ENCODE measurements at regions not wholly inside any gene's neighbourhood (a gene's known extent, or its start where the extent isn't known, plus 50 kb on each side); places are given as distances from the start of the nearest gene placed in this dataset.

DNA sequence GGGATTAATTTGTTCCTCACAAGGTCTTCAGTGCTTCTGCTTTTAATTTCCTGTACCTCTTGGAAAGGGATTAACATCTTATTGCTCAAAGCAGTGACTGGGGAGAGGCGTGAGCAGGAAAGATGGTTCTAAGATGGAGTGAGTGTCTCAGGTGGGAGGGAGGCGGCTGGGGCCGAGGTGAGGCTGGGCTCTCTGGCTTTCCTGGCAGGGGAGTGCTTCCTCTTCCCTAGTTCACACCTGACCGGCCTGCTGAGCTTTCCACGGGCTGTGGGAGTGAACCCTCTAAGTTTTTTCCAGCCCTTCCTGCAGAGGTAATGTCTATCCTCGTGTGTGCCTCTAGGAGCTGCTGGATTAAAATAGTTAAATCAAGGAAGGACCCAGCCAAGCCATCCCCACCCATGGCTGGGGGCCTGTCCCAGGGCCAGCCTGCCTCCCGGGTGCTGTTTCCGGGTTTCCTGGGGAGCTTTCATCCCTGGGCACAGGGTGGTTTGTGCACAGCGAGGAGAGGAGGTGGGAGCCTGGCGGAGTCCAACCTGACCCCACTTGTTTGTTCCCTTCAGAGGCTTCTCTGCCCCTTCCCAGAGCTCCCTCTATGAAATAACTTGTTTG is 179.1 kb downstream of the TFAP2C start:
- Histone ChIP-seq H3K4me1 (ENCODE audit: control insufficient read depth in 1 of 2, insufficient read depth in 1 of 2, low read depth in 1 of 2, low read length in 1 of 2) (no peaks in the 10 kb centered on the region), H3K9me3 (no peaks in the 10 kb centered on the region), H3K4me3 (ENCODE audit: low read depth in 1 of 2, low read length in 1 of 2) (no peak overlapping the region), H3K36me3 (no peaks in the 10 kb centered on the region), H3K27me3 (peaks cover 43% of the 10 kb centered on the region), H3K27ac (no peak overlapping the region)
- TF ChIP-seq CTCF (IDR thresholded peaks at IDR 0.05) = no peak

- H3K27me3 ChIP-seq = peaks cover 43% of the 10 kb centered on the region
- no peak for TF ChIP-seq CTCF (IDR thresholded peaks at IDR 0.05)
- H3K4me1 ChIP-seq (ENCODE audit: control insufficient read depth in 1 of 2, insufficient read depth in 1 of 2, low read depth in 1 of 2, low read length in 1 of 2) = no peaks in the 10 kb centered on the region
- H3K27ac ChIP-seq = no peak overlapping the region
- H3K9me3 ChIP-seq = no peaks in the 10 kb centered on the region
- no peak overlapping the region for H3K4me3 ChIP-seq (ENCODE audit: low read depth in 1 of 2, low read length in 1 of 2)
- no peaks in the 10 kb centered on the region for H3K36me3 ChIP-seq
These were observed 179.6 kb downstream of the TFAP2C start for GRCh38 chr20:56808732-56809131.

DNA sequence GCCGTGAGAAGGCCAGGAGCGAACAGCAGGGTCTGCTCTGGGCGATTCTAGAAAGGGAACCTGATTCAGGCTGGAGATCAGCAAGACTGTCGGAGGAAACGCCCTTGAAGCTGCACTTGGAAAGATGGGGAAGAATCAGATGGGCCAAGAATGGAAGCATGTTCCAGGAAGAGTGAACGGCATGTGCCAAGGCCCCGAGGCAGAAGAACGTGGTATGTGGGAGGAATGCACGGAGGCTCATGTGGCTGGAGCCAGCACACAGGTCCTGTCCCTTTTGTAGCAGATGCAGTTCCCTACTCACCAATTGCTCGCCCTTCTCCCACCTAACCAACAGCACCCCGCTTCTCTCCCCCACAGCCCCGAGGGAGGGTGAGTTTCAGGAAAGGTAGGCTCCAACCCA is 180.6 kb downstream of the TFAP2C start:
- H3K27me3 ChIP-seq = peaks cover 40% of the 10 kb centered on the region
- no peak overlapping the region for H3K4me3 ChIP-seq (ENCODE audit: low read depth in 1 of 2, low read length in 1 of 2)
- H3K36me3 ChIP-seq = no peaks in the 10 kb centered on the region
- no peak overlapping the region for H3K27ac ChIP-seq
- no peak for TF ChIP-seq CTCF (IDR thresholded peaks at IDR 0.05)
- no peaks in the 10 kb centered on the region for H3K9me3 ChIP-seq
- H3K4me1 ChIP-seq (ENCODE audit: control insufficient read depth in 1 of 2, insufficient read depth in 1 of 2, low read depth in 1 of 2, low read length in 1 of 2) = no peaks in the 10 kb centered on the region

- no peak for TF ChIP-seq CTCF (IDR thresholded peaks at IDR 0.05)
- H3K36me3 ChIP-seq = no peaks in the 10 kb centered on the region
- no peak overlapping the region for H3K4me3 ChIP-seq (ENCODE audit: low read depth in 1 of 2, low read length in 1 of 2)
- H3K4me1 ChIP-seq (ENCODE audit: control insufficient read depth in 1 of 2, insufficient read depth in 1 of 2, low read depth in 1 of 2, low read length in 1 of 2) = no peaks in the 10 kb centered on the region
- H3K27me3 ChIP-seq = peaks cover 35% of the 10 kb centered on the region
- H3K9me3 ChIP-seq = no peaks in the 10 kb centered on the region
- H3K27ac ChIP-seq = no peak overlapping the region
These were observed 181.0 kb downstream of the TFAP2C start for GRCh38 chr20:56810141-56810540.

GRCh38 chr20:56815796-56816195 is 186.7 kb downstream of the TFAP2C start:
- H3K27ac ChIP-seq = no peak overlapping the region
- H3K36me3 ChIP-seq = no peaks in the 10 kb centered on the region
- H3K27me3 ChIP-seq = no peaks in the 10 kb centered on the region
- no peak overlapping the region for H3K4me3 ChIP-seq (ENCODE audit: low read depth in 1 of 2, low read length in 1 of 2)
- TF ChIP-seq CTCF (IDR thresholded peaks at IDR 0.05) = no peak
- no peaks in the 10 kb centered on the region for H3K9me3 ChIP-seq
- H3K4me1 ChIP-seq (ENCODE audit: control insufficient read depth in 1 of 2, insufficient read depth in 1 of 2, low read depth in 1 of 2, low read length in 1 of 2) = no peaks in the 10 kb centered on the region

GRCh38 chr20:56816349-56816748 is 187.2 kb downstream of the TFAP2C start:
- TF ChIP-seq CTCF (IDR thresholded peaks at IDR 0.05) = no peak
- Histone ChIP-seq H3K4me3 (ENCODE audit: low read depth in 1 of 2, low read length in 1 of 2) (no peak overlapping the region), H3K36me3 (no peaks in the 10 kb centered on the region), H3K9me3 (no peaks in the 10 kb centered on the region), H3K27me3 (no peaks in the 10 kb centered on the region), H3K27ac (no peak overlapping the region), H3K4me1 (ENCODE audit: control insufficient read depth in 1 of 2, insufficient read depth in 1 of 2, low read depth in 1 of 2, low read length in 1 of 2) (no peaks in the 10 kb centered on the region)
